HFFc6 (cell line): ENCODE measurements at regions not wholly inside any gene's neighbourhood (a gene's known extent, or its start where the extent isn't known, plus 50 kb on each side); places are given as distances from the start of the nearest gene placed in this dataset.
"Not testable (repeated sequence)": the region's sequence is repeated elsewhere in the genome, so short reads cannot be mapped to it uniquely, and the experiment has no call there.

Source experiments
- DNase-seq: peaks from one replicate; pipeline ENCODE4 v3.0.0-alpha.2; 2018
- H3K27ac Mint-ChIP-seq: 2 replicates; pipeline ENCODE4 v1.8.0; 2020; ENCODE audit warnings: mild to moderate bottlenecking, mixed read lengths
- H3K27me3 Mint-ChIP-seq: 2 replicates; pipeline ENCODE4 v1.8.0; 2021; ENCODE audit warnings: mild to moderate bottlenecking, moderate library complexity, mixed read lengths; ENCODE audit not compliant: insufficient read depth
- H3K36me3 Mint-ChIP-seq: 2 replicates; pipeline ENCODE4 v1.8.0; 2021; ENCODE audit warnings: low read depth, mixed read lengths
- H3K4me1 Mint-ChIP-seq: 2 replicates; pipeline ENCODE4 v1.8.0; 2020; ENCODE audit warnings: low read depth, mixed read lengths
- H3K4me3 Mint-ChIP-seq: 2 replicates; pipeline ENCODE4 v1.8.0; 2020; ENCODE audit warnings: mild to moderate bottlenecking, moderate library complexity, mixed read lengths
- H3K9me3 Mint-ChIP-seq: 2 replicates; pipeline ENCODE4 v1.8.0; 2020; ENCODE audit warnings: mild to moderate bottlenecking, mixed read lengths
- CTCF ChIP-seq: fragments of 200-600 bp; sonication (generic); IDR thresholded peaks from 2 replicates; pipeline ENCODE4 v1.5.0; 2021; ENCODE audit warnings: antibody characterized with exemption, mild to moderate bottlenecking

- H3K4me3 Mint-ChIP-seq, result no peak overlapping the region
- TF ChIP-seq CTCF, result no peak
- DNase-seq, result no peak
- H3K9me3 Mint-ChIP-seq, result peaks cover 21% of the 10 kb centered on the region
- no peaks in the 10 kb centered on the region; the same call in 1 of the 2 replicates for H3K36me3 Mint-ChIP-seq
- no peaks in the 10 kb centered on the region for H3K27me3 Mint-ChIP-seq
- H3K27ac Mint-ChIP-seq, result no peak overlapping the region
- no peaks in the 10 kb centered on the region for H3K4me1 Mint-ChIP-seq
These were observed 272.8 kb downstream of the OLFM4 start for GRCh38 chr13:53301449-53301848.

GRCh38 chr13:53305419-53305818, 276.8 kb downstream of the OLFM4 start:
- H3K9me3 Mint-ChIP-seq, result peaks cover 47% of the 10 kb centered on the region
- H3K4me1 Mint-ChIP-seq, H3K27me3 Mint-ChIP-seq, H3K27ac Mint-ChIP-seq, H3K4me3 Mint-ChIP-seq, DNase-seq: not testable (repeated sequence)
- peaks cover 12% of the 10 kb centered on the region for H3K36me3 Mint-ChIP-seq

GRCh38 chr13:53310786-53311185, 282.2 kb downstream of the OLFM4 start:
- Mint-ChIP-seq H3K27me3 (no peaks in the 10 kb centered on the region), H3K9me3 (peaks cover 49% of the 10 kb centered on the region), H3K4me3 (no peak overlapping the region), H3K4me1 (no peaks in the 10 kb centered on the region), H3K27ac (no peak overlapping the region), H3K36me3 (peaks cover 12% of the 10 kb centered on the region; the same call in 1 of the 2 replicates)
- DNase-seq, result no peak
- TF ChIP-seq CTCF, result no peak

- H3K4me3 Mint-ChIP-seq, result no peak overlapping the region
- peaks cover 48% of the 10 kb centered on the region for H3K9me3 Mint-ChIP-seq
- H3K36me3 Mint-ChIP-seq, result peaks cover 15% of the 10 kb centered on the region
- DNase-seq, result no peak
- no peak overlapping the region for H3K27ac Mint-ChIP-seq
- H3K27me3 Mint-ChIP-seq, result no peaks in the 10 kb centered on the region
- H3K4me1 Mint-ChIP-seq, result no peaks in the 10 kb centered on the region
- TF ChIP-seq CTCF, result no peak
These were observed 282.9 kb downstream of the OLFM4 start for GRCh38 chr13:53311561-53311960.

GRCh38 chr13:53321296-53321801, 292.7 kb downstream of the OLFM4 start:
- no peak for DNase-seq
- peaks cover 5% of the 10 kb centered on the region; the same call in 1 of the 2 replicates for H3K36me3 Mint-ChIP-seq
- H3K9me3 Mint-ChIP-seq, result peaks cover 48% of the 10 kb centered on the region
- no peak overlapping the region for H3K4me3 Mint-ChIP-seq
- TF ChIP-seq CTCF, result no peak
- no peak overlapping the region for H3K27ac Mint-ChIP-seq
- no peaks in the 10 kb centered on the region for H3K4me1 Mint-ChIP-seq
- H3K27me3 Mint-ChIP-seq, result no peaks in the 10 kb centered on the region

- no peak overlapping the region for H3K4me3 Mint-ChIP-seq
- H3K27ac Mint-ChIP-seq, result no peak overlapping the region
- H3K4me1 Mint-ChIP-seq, result no peaks in the 10 kb centered on the region
- no peak for DNase-seq
- peaks cover 34% of the 10 kb centered on the region for H3K9me3 Mint-ChIP-seq
- TF ChIP-seq CTCF, result no peak
- no peaks in the 10 kb centered on the region for H3K36me3 Mint-ChIP-seq
- no peaks in the 10 kb centered on the region for H3K27me3 Mint-ChIP-seq
These were observed 296.0 kb downstream of the OLFM4 start for GRCh38 chr13:53324656-53325055.
